NCI-H345 treated with DMSO at 0.1 percent for 48 hours (cell line): ENCODE measurements at regions not wholly inside any gene's neighbourhood (a gene's known extent, or its start where the extent isn't known, plus 50 kb on each side); places are given as distances from the start of the nearest gene placed in this dataset.

ENCODE experiments used
- DNase-seq: peaks from one replicate; lab custom pipeline; 2025; ENCODE audit not compliant: unreplicated experiment; lab: John Stamatoyannopoulos, UW

DNA sequence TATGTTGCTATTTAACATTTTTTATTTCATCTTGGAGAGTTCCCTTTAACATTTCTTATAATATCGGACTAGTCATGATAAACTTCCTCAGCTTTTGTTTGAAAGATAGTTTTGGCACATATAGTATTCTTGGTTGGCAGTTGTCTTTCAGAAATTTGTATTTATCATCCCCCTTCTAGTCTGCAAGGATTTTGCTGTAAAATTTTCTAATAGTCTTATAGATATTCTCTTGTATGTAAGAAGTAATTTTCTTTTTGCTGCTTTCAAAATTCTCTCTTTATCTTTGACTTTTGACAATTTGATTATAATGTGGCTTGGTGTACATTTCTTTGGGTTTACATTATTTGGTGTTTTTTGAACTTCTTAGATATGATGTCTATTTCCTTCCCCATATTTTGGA is 116.0 kb upstream of the AVPR1A start:
- DNase-seq: no peak

DNA sequence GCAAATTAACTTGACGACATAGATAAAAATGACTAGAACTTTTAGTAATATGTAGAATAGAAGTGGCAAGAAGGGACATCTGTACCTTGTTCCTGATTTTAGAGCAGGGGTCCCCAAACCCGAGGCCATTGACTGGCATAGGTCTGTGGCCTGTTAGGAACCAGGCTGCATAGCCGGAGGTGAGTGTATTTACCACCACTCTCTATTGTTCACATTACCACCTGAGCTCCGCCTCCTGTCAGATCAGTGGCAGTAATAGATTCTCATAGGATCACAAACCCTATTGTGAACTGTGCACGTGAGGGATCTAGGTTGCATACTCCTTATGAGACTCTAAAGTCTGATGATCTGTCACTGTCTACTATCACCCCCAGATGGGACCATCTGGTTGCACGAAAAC is 113.6 kb upstream of the AVPR1A start:
- DNase-seq: no peak

DNA sequence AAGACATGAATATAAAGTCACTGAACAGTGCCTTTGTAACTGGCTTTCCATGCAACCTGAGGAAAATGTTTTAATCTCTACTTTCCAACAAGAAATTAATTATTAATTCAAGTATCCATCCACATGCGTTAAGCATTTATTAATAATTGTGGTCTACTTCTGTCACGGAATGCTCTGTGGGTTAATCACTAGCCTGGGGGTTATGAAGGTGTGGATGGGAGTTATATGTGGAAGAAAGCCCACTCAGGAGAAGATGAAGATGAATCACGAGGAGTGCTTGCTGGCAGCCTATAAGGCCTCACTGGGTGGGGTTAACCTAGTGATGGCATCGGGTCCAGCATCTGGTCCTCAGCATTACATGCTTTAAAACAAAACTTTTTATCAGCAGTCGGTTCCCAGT is 99.5 kb upstream of the AVPR1A start:
- DNase-seq: no peak

DNA sequence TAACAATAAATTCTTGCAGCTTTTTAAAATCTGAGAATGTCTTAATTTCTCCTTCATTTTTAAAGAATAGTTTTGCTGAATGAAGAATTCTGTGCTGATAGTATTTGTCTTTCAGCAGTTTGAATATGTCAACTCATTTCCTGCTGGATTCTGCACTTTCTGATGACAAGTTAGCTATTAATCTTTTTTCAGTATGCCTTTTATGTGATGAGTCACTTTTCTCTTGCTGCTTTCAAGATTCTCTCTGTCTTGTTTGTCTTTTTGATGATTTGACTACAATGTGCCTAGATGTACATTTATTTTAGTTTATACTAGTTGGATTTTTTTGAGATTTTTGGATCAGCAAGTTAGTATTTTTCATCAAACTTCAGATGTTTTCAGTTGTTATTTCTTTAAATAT is 87.9 kb upstream of the AVPR1A start:
- DNase-seq: no peak

DNA sequence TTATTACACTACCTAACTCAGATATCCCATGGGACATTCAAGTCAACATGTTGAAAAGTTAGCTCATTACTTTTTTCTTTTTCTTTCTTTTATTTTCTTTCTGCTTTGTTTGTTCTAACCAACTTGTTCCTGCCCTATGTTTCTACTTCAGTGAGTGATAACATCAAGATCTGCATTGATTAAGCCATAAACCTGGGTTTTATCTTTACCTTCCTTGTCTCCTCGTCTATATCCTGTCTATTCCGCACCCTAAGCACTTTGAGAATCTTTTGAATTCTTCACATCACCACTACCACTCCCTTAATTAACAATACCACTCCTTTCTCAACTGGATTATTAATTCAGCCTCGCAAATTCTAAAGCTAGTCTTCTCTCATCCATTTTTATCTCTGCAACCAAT is 81.9 kb upstream of the AVPR1A start:
- no peak for DNase-seq

- no peak for DNase-seq
Measured at GRCh38 chr12:63228853-63229252, 77.9 kb upstream of the AVPR1A start.

GRCh38 chr12:63226792-63227463 is 75.9 kb upstream of the AVPR1A start:
- no peak for DNase-seq

- no peak for DNase-seq
Measured at GRCh38 chr12:63224396-63224795, 73.4 kb upstream of the AVPR1A start.

DNA sequence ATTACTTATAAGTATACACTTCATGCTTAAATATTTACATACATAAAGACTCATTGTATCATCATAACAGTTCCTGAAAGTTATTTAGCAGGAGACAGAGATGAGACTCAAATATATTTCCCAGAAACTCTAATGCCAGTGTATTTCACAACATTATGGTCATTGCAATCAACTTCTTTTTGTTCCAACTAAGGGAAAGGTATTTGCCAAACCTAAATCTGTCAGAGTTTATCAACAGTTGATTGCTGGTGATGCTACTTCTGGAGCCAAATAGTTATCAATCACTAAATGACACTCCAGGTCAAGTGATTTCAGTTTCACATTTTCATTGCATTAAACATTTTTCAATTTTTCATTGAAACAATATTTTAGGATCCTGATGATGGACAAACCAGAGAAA is 72.1 kb upstream of the AVPR1A start:
- DNase-seq: no peak

DNA sequence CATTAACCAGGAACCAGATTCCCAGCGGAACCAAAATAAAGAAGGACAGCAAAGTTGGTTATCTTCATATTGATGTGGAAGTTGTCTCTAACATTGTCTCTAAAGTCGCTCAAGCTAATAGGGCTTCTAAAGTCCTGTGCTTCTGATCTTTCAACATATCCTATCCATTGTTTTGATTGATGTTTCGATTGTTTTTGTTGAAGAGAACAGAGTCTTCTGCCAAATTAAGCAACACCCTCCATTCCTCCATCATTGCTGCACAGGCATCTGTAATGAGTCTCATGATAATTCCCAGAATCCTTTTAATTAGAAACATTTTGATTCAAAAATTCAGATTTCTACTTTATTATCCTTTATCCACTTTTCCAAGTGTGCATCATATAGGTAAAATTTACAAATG is 71.6 kb upstream of the AVPR1A start:
- DNase-seq: no peak

DNA sequence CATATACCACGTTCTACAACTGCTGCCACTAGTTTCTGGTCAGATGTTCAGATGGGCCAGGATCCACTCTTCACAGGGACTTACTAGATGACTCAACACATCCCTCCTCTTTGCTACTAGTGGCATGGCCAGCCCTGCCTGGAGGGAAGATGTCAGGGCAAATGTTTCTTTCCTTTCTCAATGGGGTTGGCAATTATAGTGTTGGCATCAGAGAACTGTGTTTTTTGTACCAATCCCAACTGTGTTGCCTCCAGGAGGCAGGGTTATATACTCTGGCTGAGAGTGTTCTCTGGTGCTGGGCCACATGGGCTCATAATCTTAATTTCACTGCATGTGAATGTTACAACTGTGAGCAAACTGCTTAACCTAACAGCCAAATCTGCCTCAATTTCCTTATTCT is 69.9 kb upstream of the AVPR1A start:
- DNase-seq: no peak

DNA sequence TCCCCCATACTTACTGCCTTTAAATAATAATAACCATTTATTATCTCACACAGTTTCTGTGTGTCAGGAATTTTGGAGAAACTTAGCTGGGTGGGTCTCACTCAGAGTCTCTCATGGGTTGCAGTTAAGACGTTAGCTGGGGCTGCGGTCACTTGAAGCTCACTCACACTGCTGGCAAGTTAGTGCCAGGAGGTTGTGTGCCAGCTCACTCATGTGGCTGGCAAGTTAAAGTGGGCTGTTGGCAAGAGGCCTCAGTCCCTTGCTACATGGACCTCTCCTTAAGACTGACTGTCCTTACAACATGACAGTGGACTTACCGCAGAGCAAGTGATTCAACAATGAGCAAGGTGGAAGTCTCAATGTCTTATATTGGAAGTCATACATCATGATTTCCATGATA is 61.3 kb upstream of the AVPR1A start:
- no peak for DNase-seq

DNA sequence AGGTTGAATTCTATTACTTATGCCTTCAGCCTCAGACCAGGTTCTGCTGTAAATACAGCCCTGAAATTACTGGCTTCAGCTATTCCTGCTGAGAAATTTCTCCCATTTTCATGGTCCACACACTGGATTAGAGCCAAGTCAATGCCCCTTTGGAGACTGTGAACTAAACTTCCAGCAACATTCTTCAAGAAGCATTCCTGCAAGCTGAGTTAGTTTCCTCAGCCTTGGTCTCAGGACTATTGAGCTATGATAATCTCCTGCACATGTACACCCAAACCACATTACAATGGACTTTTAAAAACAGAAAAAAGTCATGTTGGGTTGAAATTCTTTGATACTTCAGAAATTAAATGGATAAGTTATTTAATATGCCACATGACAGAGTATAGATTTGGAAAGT is 58.0 kb upstream of the AVPR1A start:
- DNase-seq: no peak

DNA sequence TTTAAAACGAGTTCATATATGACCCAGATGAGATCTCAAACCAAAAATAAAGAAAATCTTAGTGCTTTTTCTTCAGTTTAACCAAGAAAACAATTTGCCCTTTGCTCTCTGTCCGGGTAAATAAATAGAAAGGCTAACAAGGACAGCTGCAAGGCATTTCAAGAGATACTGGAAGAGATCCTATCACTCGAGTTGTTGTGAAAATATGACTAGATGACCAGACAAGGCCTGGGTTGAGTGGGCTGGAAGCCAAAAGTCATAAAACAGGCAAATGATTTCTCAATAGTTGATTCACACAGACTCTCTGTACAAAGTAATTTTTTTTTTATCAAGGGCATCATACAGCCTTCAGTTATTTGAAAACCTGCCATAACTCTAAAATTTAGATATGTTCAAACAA is 55.9 kb upstream of the AVPR1A start:
- DNase-seq: no peak

DNA sequence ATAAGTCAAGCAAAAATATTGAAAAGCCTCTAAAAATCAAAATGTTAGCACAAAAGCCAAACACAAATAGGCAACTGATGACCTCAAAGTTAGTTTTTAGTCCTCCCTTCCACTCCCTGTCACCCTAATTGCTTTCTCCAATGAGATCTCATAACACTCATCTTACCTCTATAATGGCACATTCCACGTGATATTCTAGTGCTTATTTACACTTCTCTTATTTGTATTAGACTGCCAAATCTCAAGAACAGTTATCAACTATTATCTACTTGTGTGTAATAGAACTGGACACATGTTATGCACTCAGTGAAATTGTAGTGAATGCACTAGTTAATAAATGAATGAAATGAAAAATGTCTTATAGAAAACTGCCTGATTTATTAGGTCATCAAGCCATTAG is 55.5 kb upstream of the AVPR1A start:
- DNase-seq: no peak
